WTC11 (cell line): ENCODE measurements at regions not wholly inside any gene's neighbourhood (a gene's known extent, or its start where the extent isn't known, plus 50 kb on each side); places are given as distances from the start of the nearest gene placed in this dataset.
"Not testable (repeated sequence)": the region's sequence is repeated elsewhere in the genome, so short reads cannot be mapped to it uniquely, and the experiment has no call there.

Experiments
- ATF3 ChIP-seq: sonication (generic); formaldehyde crosslinking; conservative IDR thresholded peaks from 2 replicates; pipeline ENCODE4 v1.8.1; 2022; ENCODE audit warnings: mild to moderate bottlenecking, missing genetic modification reagents
- ATF6 ChIP-seq: sonication (generic); formaldehyde crosslinking; IDR thresholded peaks from 2 replicates; pipeline ENCODE4 v1.8.1; 2023; ENCODE audit warnings: mild to moderate bottlenecking, missing genetic modification reagents
- CREB1 ChIP-seq: sonication (generic); formaldehyde crosslinking; IDR thresholded peaks from 2 replicates; pipeline ENCODE4 v1.8.0; 2023; ENCODE audit warnings: mild to moderate bottlenecking, missing genetic modification reagents
- CTCF ChIP-seq: fragments of 200-600 bp; IDR thresholded peaks from 2 replicates; pipeline ENCODE4 v1.8.0; 2022; ENCODE audit warnings: antibody characterized with exemption
- NFYB ChIP-seq: sonication (generic); formaldehyde crosslinking; conservative IDR thresholded peaks from 2 replicates; pipeline ENCODE4 v1.8.0; 2022; ENCODE audit warnings: low read depth, missing genetic modification reagents
- PRDM15 ChIP-seq: sonication (generic); formaldehyde crosslinking; IDR thresholded peaks from 2 replicates; pipeline ENCODE4 v1.8.0; 2022; ENCODE audit warnings: missing genetic modification reagents
- TCF7 ChIP-seq: sonication (generic); formaldehyde crosslinking; IDR thresholded peaks from 2 replicates; pipeline ENCODE4 v1.8.0; 2022; ENCODE audit warnings: mild to moderate bottlenecking, low read depth, missing genetic modification reagents, moderate library complexity

- TF ChIP-seq CTCF; ATF3 (CRISPR knock-in tag); TCF7 (CRISPR knock-in tag); NFYB (CRISPR knock-in tag); ATF6 (CRISPR knock-in tag); PRDM15; CREB1: not testable (repeated sequence)
These were observed 179.6 kb downstream of the FAM174A start for GRCh38 chr5:100714780-100715179.
